Muscle layer of colon (tissue), 2 donors: ENCODE measurements at regions not wholly inside any gene's neighbourhood (a gene's known extent, or its start where the extent isn't known, plus 50 kb on each side); places are given as distances from the start of the nearest gene placed in this dataset.

Experiments
- H3K27ac ChIP-seq: one replicate; pipeline ENCODE4 v1.7.0; 2013; ENCODE audit warnings: low read depth, mild to moderate bottlenecking, low read length, moderate library complexity
- H3K27me3 ChIP-seq, 2 donors: one replicate each; pipeline ENCODE4 v1.7.0; 2013; ENCODE audit warnings: low read length in 2 of 2, mild to moderate bottlenecking in 2 of 2; ENCODE audit not compliant: insufficient read depth in 2 of 2, control insufficient read depth in 1 of 2
- H3K36me3 ChIP-seq: one replicate; pipeline ENCODE4 v1.7.0; 2013; ENCODE audit warnings: mild to moderate bottlenecking, low read length; ENCODE audit not compliant: insufficient read depth
- H3K4me1 ChIP-seq: one replicate; pipeline ENCODE4 v1.7.0; 2013; ENCODE audit warnings: mild to moderate bottlenecking, low read length; ENCODE audit not compliant: insufficient read depth
- H3K4me3 ChIP-seq, 2 donors: one replicate each; pipeline ENCODE4 v1.7.0; 2013; ENCODE audit warnings: low read length in 2 of 2, low read depth in 1 of 2, mild to moderate bottlenecking in 1 of 2, moderate library complexity in 1 of 2
- H3K9ac ChIP-seq: one replicate; pipeline ENCODE4 v1.7.0; 2013; ENCODE audit warnings: low read length
- H3K9me3 ChIP-seq: one replicate; pipeline ENCODE4 v1.7.0; 2013; ENCODE audit warnings: mild to moderate bottlenecking, low read length
- donor health status: abdominal sarcoma.
- donor health status: Adenocarcinoma of cecum.

DNA sequence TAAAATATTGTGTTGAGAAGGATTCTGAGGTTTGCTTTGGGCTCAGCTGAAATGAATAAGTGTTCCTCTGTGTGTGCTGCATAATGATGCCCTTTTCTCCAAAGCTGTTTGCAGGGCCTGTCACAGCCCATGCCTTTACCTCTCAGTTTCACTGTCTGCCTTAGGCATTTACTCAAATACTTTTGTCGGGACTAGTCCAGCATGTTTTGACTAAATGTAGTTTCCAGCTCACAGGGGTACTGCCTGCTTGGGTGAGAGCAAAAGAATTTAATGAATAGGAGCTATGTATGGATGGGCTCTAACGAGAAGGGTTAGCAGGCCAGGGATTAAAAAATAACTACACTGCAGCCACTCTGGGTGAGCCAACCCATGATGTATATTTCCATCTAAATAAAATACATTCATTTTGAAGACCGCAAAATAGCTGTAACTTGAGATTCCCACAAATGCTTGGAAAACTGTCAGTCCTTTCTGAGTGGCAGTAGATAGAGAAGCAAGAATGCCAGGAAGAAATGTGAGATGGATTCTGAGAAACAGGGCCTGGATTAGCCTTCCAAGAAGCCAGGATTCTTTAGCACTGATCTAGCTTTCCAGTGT lies 549.2 kb upstream of the TBL1XR1 start:
- Histone ChIP-seq H3K4me3 (no peak overlapping the region), H3K27ac (no peak overlapping the region), H3K9ac (no peak overlapping the region), H3K9me3 (no peaks in the 10 kb centered on the region), H3K4me1 (no peaks in the 10 kb centered on the region), H3K36me3 (no peaks in the 10 kb centered on the region), H3K27me3 (no peaks in the 10 kb centered on the region)

GRCh38 chr3:177749836-177750235 lies 552.6 kb upstream of the TBL1XR1 start:
- no peaks in the 10 kb centered on the region for H3K36me3 ChIP-seq
- H3K9ac ChIP-seq, result no peak overlapping the region
- H3K9me3 ChIP-seq, result no peaks in the 10 kb centered on the region
- H3K27ac ChIP-seq, result no peak overlapping the region
- no peaks in the 10 kb centered on the region for H3K27me3 ChIP-seq
- no peak overlapping the region for H3K4me3 ChIP-seq
- H3K4me1 ChIP-seq, result no peaks in the 10 kb centered on the region

DNA sequence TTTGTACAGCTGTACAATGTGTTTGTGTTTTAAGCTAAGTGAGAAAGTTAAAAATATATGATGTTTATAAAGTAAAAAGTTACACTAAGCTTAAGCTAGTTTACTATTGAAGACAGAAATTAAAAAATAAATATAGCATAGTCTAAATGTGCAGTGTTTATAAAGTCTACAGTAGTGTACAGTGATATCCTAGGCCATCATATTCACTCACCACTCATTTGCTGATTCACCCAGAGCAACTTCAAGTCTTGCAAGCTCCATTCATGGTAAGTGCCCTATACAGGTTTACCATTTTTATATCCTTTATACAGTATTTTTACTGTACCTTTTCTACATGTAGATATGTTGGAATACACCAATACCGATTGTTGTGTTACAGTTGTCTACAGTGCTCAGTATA lies 553.2 kb upstream of the TBL1XR1 start:
- Histone ChIP-seq H3K27me3 (no peaks in the 10 kb centered on the region), H3K27ac (no peak overlapping the region), H3K4me3 (no peak overlapping the region), H3K36me3 (no peaks in the 10 kb centered on the region), H3K9me3 (no peaks in the 10 kb centered on the region), H3K4me1 (no peaks in the 10 kb centered on the region), H3K9ac (no peak overlapping the region)

- Histone ChIP-seq H3K9me3 (no peaks in the 10 kb centered on the region), H3K27me3 (no peaks in the 10 kb centered on the region), H3K27ac (no peak overlapping the region), H3K4me3 (no peak overlapping the region), H3K36me3 (no peaks in the 10 kb centered on the region), H3K4me1 (no peaks in the 10 kb centered on the region), H3K9ac (no peak overlapping the region)
Measured at GRCh38 chr3:177751770-177752169, 554.5 kb upstream of the TBL1XR1 start.

- no peak overlapping the region for H3K9ac ChIP-seq
- no peaks in the 10 kb centered on the region for H3K36me3 ChIP-seq
- H3K4me1 ChIP-seq, result no peaks in the 10 kb centered on the region
- no peaks in the 10 kb centered on the region for H3K9me3 ChIP-seq
- no peaks in the 10 kb centered on the region for H3K27me3 ChIP-seq
- no peak overlapping the region for H3K4me3 ChIP-seq
- H3K27ac ChIP-seq, result no peak overlapping the region
Measured at GRCh38 chr3:177752831-177753230, 555.5 kb upstream of the TBL1XR1 start.

DNA sequence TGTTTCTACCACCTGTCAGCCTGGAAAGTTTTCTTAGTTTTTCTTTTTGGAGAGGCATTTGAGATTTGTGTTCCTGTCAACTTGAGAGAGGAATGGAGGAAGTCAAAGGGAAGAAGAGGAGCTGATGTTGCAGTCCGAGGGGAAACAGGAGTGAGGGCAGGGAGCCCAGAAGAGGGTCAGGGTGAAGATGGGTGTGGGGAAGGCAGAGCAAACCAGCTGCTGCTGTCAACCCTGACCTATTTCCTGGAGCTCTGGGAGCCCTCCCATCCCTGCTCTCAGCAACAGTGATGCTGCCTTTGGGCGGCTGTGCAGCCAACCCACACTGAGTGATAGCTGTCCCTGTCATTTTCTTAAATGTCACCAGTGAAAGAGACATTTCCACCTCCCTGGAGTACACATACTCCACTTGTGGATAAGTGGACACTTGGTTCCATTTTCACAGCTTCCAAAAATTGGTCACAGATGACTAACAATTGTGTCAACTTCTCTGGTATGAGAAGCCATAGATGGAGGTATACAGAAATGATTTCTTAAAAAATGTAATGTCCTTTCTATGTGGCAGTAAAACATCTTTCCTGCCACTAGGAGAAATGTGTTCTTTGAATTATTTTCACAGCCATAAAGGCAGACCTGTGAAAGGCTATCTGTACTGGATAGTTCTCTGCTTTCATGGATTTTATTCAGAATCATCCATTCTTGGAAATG lies 556.3 kb upstream of the TBL1XR1 start:
- Histone ChIP-seq H3K4me3 (no peak overlapping the region), H3K9me3 (no peaks in the 10 kb centered on the region), H3K27me3 (no peaks in the 10 kb centered on the region), H3K9ac (no peak overlapping the region), H3K36me3 (no peaks in the 10 kb centered on the region), H3K4me1 (no peaks in the 10 kb centered on the region), H3K27ac (no peak overlapping the region)

GRCh38 chr3:177754508-177754921 lies 557.2 kb upstream of the TBL1XR1 start:
- Histone ChIP-seq H3K9me3 (no peaks in the 10 kb centered on the region), H3K27ac (no peak overlapping the region)

GRCh38 chr3:177758126-177758525 lies 560.8 kb upstream of the TBL1XR1 start:
- Histone ChIP-seq H3K27ac (no peak overlapping the region), H3K4me3 (no peak overlapping the region), H3K9ac (no peak overlapping the region), H3K27me3 (no peaks in the 10 kb centered on the region), H3K9me3 (no peaks in the 10 kb centered on the region), H3K4me1 (no peaks in the 10 kb centered on the region), H3K36me3 (no peaks in the 10 kb centered on the region)

More at GRCh38 chr3:177754508-177754921, 557.2 kb upstream of the TBL1XR1 start:
- Histone ChIP-seq H3K9ac (no peak overlapping the region), H3K4me3 (no peak overlapping the region), H3K4me1 (no peaks in the 10 kb centered on the region), H3K36me3 (no peaks in the 10 kb centered on the region), H3K27me3 (no peaks in the 10 kb centered on the region)

- Histone ChIP-seq H3K4me1 (peaks cover 18% of the 10 kb centered on the region), H3K36me3 (no peaks in the 10 kb centered on the region), H3K4me3 (no peak overlapping the region), H3K27ac (no peak overlapping the region), H3K9me3 (no peaks in the 10 kb centered on the region), H3K27me3 (no peaks in the 10 kb centered on the region), H3K9ac (no peak overlapping the region)
Measured at GRCh38 chr3:177760803-177761202, 563.5 kb upstream of the TBL1XR1 start.

GRCh38 chr3:177764377-177764912 lies 567.2 kb upstream of the TBL1XR1 start:
- no peak overlapping the region for H3K9ac ChIP-seq
- H3K27ac ChIP-seq, result peak overlapping the region; percentile 61
- H3K4me1 ChIP-seq, result peaks cover 23% of the 10 kb centered on the region
- H3K27me3 ChIP-seq, result no peaks in the 10 kb centered on the region
- no peak overlapping the region for H3K4me3 ChIP-seq
- H3K36me3 ChIP-seq, result no peaks in the 10 kb centered on the region
- H3K9me3 ChIP-seq, result peaks cover 5% of the 10 kb centered on the region

- H3K9me3 ChIP-seq, result peaks cover 5% of the 10 kb centered on the region
- H3K4me1 ChIP-seq, result peaks cover 27% of the 10 kb centered on the region
- no peak overlapping the region for H3K9ac ChIP-seq
- H3K4me3 ChIP-seq, result no peak overlapping the region
- H3K27me3 ChIP-seq, result no peaks in the 10 kb centered on the region
- H3K27ac ChIP-seq, result peak overlapping the region; percentile 61
- no peaks in the 10 kb centered on the region for H3K36me3 ChIP-seq
Measured at GRCh38 chr3:177764933-177765332, 567.7 kb upstream of the TBL1XR1 start.
